Esophagus (tissue), 2 donors: ENCODE measurements at regions not wholly inside any gene's neighbourhood (a gene's known extent, or its start where the extent isn't known, plus 50 kb on each side); places are given as distances from the start of the nearest gene placed in this dataset.

Source experiments
- H3K27ac ChIP-seq, 2 donors: one replicate each; pipeline ENCODE4 v1.5.1; 2013; ENCODE audit warnings: low read depth in 2 of 2, mild to moderate bottlenecking in 2 of 2, inconsistent platforms in 1 of 2, low read length in 1 of 2, moderate library complexity in 1 of 2
- H3K27me3 ChIP-seq, 2 donors: one replicate each; pipeline ENCODE4 v1.6.1; 2013; ENCODE audit warnings: low read length in 2 of 2, control low read depth in 1 of 2, mild to moderate bottlenecking in 1 of 2; ENCODE audit not compliant: insufficient read depth in 2 of 2, control insufficient read depth in 1 of 2
- H3K36me3 ChIP-seq, 2 donors: one replicate each; pipeline ENCODE4 v1.6.1; 2013; ENCODE audit warnings: low read length in 1 of 2; ENCODE audit not compliant: control insufficient read depth in 2 of 2, insufficient read depth in 2 of 2
- H3K4me1 ChIP-seq, 2 donors: one replicate each; pipeline ENCODE4 v1.6.1; 2013; ENCODE audit warnings: low read length in 1 of 2; ENCODE audit not compliant: control insufficient read depth in 2 of 2, insufficient read depth in 2 of 2
- H3K4me3 ChIP-seq, 2 donors: one replicate each; pipeline ENCODE4 v1.5.1; 2013; ENCODE audit warnings: low read length in 2 of 2, mild to moderate bottlenecking in 2 of 2, low read depth in 1 of 2, moderate library complexity in 1 of 2
- H3K9me3 ChIP-seq, 2 donors: one replicate each; pipeline ENCODE4 v1.6.1; 2013; ENCODE audit warnings: mild to moderate bottlenecking in 2 of 2, low read depth in 1 of 2, low read length in 1 of 2, moderate library complexity in 1 of 2; ENCODE audit not compliant: control insufficient read depth in 2 of 2, insufficient read depth in 1 of 2
- WGBS, 2 donors: extraction: QIAGEN DNeasy Blood & Tissue Kit; methylation state at CpG; one replicate each; pipeline ENCODE4 v1.1.7; 2013; 5-methylcytosine and 5-hydroxymethylcytosine counted together
- donor health status: healthy with polysubstance abuse.
- donor health status: Bipolar disorder and iron deficiency.

GRCh38 chr9:129561594-129562281, 59.2 kb downstream of the C9orf50 start:
- no peaks in the 10 kb centered on the region for H3K27me3 ChIP-seq
- 34 to 50% methylated on average over 28 of the region's 28 CpGs for WGBS, 2 donors
- no peak overlapping the region for H3K27ac ChIP-seq
- no peaks in the 10 kb centered on the region for H3K36me3 ChIP-seq
- H3K4me3 ChIP-seq, result no peak overlapping the region
- no peaks in the 10 kb centered on the region for H3K9me3 ChIP-seq
- peaks cover 0 to 13% of the 10 kb centered on the region in 2 donors for H3K4me1 ChIP-seq

- Histone ChIP-seq H3K4me1 (peaks cover 0 to 13% of the 10 kb centered on the region in 2 donors), H3K9me3 (no peaks in the 10 kb centered on the region), H3K4me3 (no peak overlapping the region), H3K36me3 (no peaks in the 10 kb centered on the region), H3K27ac (no peak overlapping the region), H3K27me3 (no peaks in the 10 kb centered on the region)
- 91 to 93% methylated on average over 13 of the region's 13 CpGs for WGBS, 2 donors
These were observed 60.0 kb downstream of the C9orf50 start for GRCh38 chr9:129560881-129561306.

GRCh38 chr9:129559506-129559881, 61.4 kb downstream of the C9orf50 start:
- 92 to 98% methylated on average over 4 of the region's 4 CpGs for WGBS, 2 donors
- Histone ChIP-seq H3K27me3 (no peaks in the 10 kb centered on the region), H3K4me1 (peaks cover 0 to 13% of the 10 kb centered on the region in 2 donors)

GRCh38 chr9:129558551-129559505, 62.1 kb downstream of the C9orf50 start:
- Histone ChIP-seq H3K27ac (no peak overlapping the region), H3K4me3 (no peak overlapping the region), H3K27me3 (no peaks in the 10 kb centered on the region), H3K36me3 (no peaks in the 10 kb centered on the region), H3K4me1 (peaks cover 0 to 13% of the 10 kb centered on the region in 2 donors), H3K9me3 (no peaks in the 10 kb centered on the region)
- WGBS, 2 donors, result 54 to 72% methylated on average over 21 of the region's 21 CpGs

More at GRCh38 chr9:129559506-129559881, 61.4 kb downstream of the C9orf50 start:
- Histone ChIP-seq H3K4me3 (no peak overlapping the region), H3K9me3 (no peaks in the 10 kb centered on the region), H3K36me3 (no peaks in the 10 kb centered on the region), H3K27ac (no peak overlapping the region)

- Histone ChIP-seq H3K4me3 (no peak overlapping the region), H3K27ac (no peak overlapping the region), H3K4me1 (peaks cover 0 to 13% of the 10 kb centered on the region in 2 donors), H3K9me3 (no peaks in the 10 kb centered on the region), H3K27me3 (no peaks in the 10 kb centered on the region), H3K36me3 (no peaks in the 10 kb centered on the region)
- 67 to 78% methylated on average over 16 of the region's 16 CpGs for WGBS, 2 donors
These were observed 62.8 kb downstream of the C9orf50 start for GRCh38 chr9:129558063-129558550.

GRCh38 chr9:129557192-129558036, 63.5 kb downstream of the C9orf50 start:
- WGBS, 2 donors, result 58 to 61% methylated on average over 24 of the region's 24 CpGs
- Histone ChIP-seq H3K4me1 (peaks cover 0 to 13% of the 10 kb centered on the region in 2 donors), H3K4me3 (no peak overlapping the region), H3K27me3 (no peaks in the 10 kb centered on the region), H3K27ac (no peak overlapping the region), H3K9me3 (no peaks in the 10 kb centered on the region), H3K36me3 (no peaks in the 10 kb centered on the region)

- no peaks in the 10 kb centered on the region for H3K36me3 ChIP-seq
These were observed 64.3 kb downstream of the C9orf50 start for GRCh38 chr9:129556491-129557191.

GRCh38 chr9:129555512-129556215, 65.2 kb downstream of the C9orf50 start:
- peaks cover 0 to 4% of the 10 kb centered on the region in 2 donors for H3K4me1 ChIP-seq
- no peak overlapping the region for H3K4me3 ChIP-seq
- WGBS, 2 donors, result 76 to 79% methylated on average over 14 of the region's 14 CpGs
- no peaks in the 10 kb centered on the region for H3K36me3 ChIP-seq
- H3K27ac ChIP-seq, result no peak overlapping the region
- H3K9me3 ChIP-seq, result no peaks in the 10 kb centered on the region
- H3K27me3 ChIP-seq, result no peaks in the 10 kb centered on the region

More at GRCh38 chr9:129556491-129557191, 64.3 kb downstream of the C9orf50 start:
- 84 to 85% methylated on average over 12 of the region's 12 CpGs for WGBS, 2 donors
- Histone ChIP-seq H3K27me3 (no peaks in the 10 kb centered on the region), H3K27ac (no peak overlapping the region), H3K9me3 (no peaks in the 10 kb centered on the region), H3K4me3 (no peak overlapping the region), H3K4me1 (peaks cover 0 to 6% of the 10 kb centered on the region in 2 donors)
